ENCODE measurements at regions not wholly inside any gene's neighbourhood (a gene's known extent, or its start where the extent isn't known, plus 50 kb on each side); places are given as distances from the start of the nearest gene placed in this dataset.
"Not testable (repeated sequence)": the region's sequence is repeated elsewhere in the genome, so short reads cannot be mapped to it uniquely, and the experiment has no call there.

DNA sequence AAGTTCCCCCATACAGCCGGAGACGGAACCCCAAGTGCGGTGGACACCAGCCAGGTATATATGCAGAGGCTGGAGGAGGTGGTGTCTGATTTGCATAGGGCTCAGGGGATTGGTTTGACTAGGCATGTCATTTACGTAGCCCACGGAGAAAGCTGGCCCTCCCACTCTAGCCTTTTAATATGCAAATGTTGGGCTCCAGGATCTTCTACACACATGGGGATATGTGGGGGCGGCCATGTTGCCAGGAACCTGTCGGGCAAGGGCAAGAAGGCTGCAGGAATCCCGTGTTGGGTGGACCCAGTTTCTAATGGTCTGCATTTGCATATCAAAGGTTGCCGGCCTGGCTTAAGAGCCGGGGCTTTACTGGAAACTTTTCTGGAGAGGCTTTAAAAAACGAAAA lies 57.4 kb downstream of the FTHL17 start:
- in situ Hi-C loops (cut with HindIII; ENCODE audit: low pct_unique_long_range_greater_than_20kb, low sequenced_read_pairs); DNase-seq (ENCODE audit: low read depth, low spot score): not testable (repeated sequence)

DNA sequence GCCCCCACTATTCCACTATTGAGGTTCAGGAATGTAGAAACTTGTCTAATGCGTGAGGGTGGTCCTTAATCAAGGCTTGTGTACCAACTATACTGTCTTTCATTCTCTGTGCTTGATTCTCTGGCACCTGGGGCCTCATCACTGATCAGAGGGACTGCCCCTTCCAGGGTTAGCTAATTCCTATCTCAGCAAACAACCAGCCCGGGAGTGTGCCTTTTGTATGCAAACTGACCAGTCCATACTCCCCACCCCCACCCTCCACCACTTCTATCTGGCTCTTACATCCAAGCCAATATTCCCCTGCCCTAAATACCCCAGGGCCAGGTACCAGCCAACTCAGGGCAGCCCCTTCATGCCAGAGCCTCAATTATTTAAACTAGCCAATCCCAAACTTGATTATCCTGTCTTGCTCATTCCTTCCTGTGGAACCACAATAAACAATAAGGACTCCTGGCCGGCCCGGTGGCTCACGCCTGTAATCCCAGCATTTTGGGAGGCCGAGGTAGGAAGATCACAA lies 59.3 kb downstream of the FTHL17 start:
- in situ Hi-C loops (cut with HindIII; ENCODE audit: low pct_unique_long_range_greater_than_20kb, low sequenced_read_pairs), result no loop called here
- DNase-seq (ENCODE audit: low read depth, low spot score), result no peak

DNA sequence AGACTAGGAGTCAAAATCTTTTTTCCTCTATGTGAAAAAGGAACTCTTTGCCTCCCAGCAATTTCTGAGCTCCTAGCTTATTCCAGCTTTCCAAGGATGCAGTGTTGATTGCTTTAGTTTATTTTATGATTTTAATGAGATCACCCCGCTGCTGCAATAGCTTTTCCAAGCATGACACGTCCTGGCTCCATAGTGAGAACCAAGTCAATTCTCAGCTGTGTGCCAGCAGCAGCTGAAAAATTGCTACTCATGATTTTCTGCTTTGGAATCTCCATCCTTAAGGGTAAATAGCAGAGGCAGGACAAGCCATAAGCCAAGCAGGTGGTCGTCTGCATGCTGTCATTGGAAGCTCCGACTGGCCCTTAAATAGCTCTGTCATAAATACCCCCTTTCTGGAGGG lies 64.5 kb downstream of the FTHL17 start:
- no peak for DNase-seq (ENCODE audit: low read depth, low spot score)
- in situ Hi-C loops (cut with HindIII; ENCODE audit: low pct_unique_long_range_greater_than_20kb, low sequenced_read_pairs), result no loop called here

DNA sequence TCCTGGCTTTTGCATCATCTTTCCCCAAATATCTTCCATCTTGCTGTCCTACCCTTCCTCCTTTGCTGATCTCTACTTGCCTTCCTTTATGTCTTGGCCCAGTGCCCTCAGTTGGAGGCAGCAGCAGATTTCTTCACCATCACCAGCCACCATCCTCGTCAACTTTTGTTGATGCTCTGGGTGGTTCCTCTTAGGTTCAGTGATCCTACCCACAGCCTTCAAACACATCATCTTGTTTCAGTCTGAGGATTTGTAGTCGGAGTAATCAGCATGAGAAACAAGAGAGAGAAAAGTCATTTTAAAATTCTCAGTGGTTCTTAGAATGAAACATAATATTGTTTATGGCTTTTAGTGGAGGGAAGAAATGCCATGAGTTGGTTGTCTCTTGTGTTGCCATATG lies 65.8 kb downstream of the FTHL17 start:
- in situ Hi-C loops (cut with HindIII; ENCODE audit: low pct_unique_long_range_greater_than_20kb, low sequenced_read_pairs), result no loop called here
- DNase-seq (ENCODE audit: low read depth, low spot score), result no peak

DNA sequence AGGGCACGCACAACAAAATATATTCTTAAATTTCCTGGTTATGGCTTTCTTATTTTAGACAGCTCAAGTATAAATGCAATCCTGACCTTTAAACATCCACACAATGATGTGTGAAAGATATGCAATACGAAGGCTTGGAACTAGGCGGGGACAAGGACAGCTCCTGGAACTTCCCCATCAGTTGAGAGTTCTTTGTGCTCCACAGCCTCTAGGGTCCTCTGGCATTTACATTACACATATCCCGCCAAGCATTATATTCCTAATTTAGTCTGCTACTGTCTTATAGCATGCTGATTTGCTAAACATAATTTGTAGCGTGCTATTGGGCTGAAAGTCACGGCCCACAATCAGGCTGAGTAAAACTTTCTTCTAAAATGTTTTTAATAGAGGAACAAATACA lies 74.4 kb downstream of the FTHL17 start:
- in situ Hi-C loops (cut with HindIII; ENCODE audit: low pct_unique_long_range_greater_than_20kb, low sequenced_read_pairs), result no loop called here
- DNase-seq (ENCODE audit: low read depth, low spot score), result peak; percentile 4

DNA sequence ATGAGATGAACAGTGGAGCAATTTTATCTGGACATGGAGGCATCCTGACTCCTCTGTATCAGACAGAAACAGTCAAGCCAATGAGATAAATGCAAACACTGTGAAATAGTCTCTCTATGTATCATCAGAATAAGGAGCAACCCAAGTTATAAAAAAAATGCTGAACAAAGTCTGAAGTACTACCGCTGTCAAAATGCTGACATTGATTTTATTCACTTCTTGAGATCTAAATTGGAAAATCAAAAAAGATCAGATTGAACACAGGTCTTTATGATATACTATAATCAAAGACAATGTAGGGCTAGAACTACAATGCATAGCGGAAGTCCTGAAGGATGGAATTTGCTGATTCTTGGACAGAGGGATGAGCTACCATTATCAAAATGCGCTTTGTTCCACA lies 76.1 kb downstream of the FTHL17 start:
- no peak for DNase-seq (ENCODE audit: low read depth, low spot score)
- in situ Hi-C loops (cut with HindIII; ENCODE audit: low pct_unique_long_range_greater_than_20kb, low sequenced_read_pairs), result no loop called here

DNA sequence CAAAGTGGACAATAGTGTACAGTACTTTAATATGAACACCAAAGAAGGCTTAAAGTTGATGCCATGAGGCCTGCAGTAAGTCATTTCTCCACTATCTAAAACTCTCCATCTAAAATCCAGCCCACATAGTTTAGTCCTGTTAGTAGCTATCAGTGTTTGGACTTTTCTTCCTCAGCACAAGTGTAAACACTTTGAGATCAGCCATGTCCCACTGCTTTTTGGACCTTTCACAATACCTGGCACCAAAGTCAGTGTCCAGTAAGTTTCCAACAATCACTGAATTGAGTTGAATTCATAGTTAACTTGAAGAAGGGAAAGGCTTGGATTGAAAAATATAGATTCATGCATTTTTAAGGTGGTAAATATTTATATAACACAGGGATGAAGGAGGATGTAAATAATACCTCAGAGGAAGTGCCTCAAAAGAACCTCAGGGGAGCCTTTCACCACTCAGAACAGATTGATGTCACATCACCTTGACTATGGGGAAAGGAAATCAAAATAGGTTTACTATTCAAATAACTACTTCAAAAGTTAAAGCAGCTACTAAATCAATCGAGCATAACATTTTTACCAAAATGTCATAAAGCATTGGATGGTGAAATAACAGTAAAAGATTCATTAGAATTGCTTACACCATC lies 76.7 kb downstream of the FTHL17 start:
- in situ Hi-C loops (cut with HindIII; ENCODE audit: low pct_unique_long_range_greater_than_20kb, low sequenced_read_pairs), result no loop called here
- no peak for DNase-seq (ENCODE audit: low read depth, low spot score)

DNA sequence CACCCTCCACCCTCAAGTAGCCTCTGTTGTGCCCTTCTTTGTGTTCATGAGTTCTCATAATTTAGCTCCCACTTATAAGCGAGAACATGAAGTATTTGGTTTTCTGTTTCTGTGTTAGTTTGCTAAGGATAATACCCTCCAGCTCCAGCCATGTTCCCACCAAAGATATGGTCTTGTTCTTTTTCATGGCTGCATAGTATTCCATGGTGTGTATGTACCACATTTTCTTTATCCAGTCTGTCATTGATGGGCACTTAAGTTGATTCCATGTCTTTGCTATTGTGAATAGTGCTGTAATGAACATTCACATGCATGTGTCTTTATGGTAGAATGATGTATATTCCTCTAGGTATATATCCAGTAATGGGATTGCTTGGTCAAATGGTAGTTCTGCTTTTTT lies 77.8 kb downstream of the FTHL17 start:
- DNase-seq (ENCODE audit: low read depth, low spot score); in situ Hi-C loops (cut with HindIII; ENCODE audit: low pct_unique_long_range_greater_than_20kb, low sequenced_read_pairs): not testable (repeated sequence)

DNA sequence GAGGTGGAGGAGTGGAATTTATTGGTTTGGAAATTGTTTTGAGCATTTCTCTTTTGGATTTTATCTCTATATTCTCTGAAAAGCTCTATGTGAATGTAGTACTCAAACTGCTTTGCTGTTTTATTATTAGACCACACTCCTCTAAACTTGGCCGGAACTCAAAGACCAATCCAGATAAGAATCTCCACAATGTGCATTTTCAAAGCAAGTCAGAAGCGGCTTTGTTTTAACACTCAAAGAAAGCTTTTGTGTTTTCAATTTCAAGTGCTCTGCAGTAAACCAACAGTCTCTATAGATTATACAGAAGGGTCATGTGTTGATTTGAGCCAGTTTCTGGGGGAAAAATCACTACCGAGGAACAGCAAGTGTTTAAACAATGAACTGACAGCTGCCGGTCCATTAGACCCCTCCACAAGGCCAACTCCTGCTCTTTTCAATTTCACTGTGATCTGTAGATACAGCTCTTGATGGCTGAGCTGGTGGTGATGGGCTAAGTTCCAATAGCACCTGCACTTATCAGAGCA lies 79.4 kb downstream of the FTHL17 start:
- peak; percentile 93 for DNase-seq (ENCODE audit: low read depth, low spot score)
- in situ Hi-C loops (cut with HindIII; ENCODE audit: low pct_unique_long_range_greater_than_20kb, low sequenced_read_pairs), result no loop called here

DNA sequence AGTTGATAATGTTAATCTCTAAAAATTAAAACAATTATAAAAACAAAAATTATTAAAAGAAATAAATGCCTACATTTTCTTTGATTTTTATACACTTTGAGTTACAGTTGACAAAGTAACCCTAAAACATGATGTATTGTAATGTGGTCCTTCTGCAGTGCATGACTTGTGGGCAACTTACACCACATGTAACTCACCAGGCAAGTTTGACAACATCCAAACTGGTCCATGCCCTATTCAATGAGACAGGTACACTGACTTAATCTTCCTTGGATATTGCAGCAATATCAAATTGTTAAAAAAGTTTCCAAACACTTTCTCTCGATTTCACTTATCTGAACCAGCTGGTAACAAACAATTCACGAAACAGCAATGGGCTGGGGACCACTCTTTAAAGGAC lies 81.5 kb downstream of the FTHL17 start:
- in situ Hi-C loops (cut with HindIII; ENCODE audit: low pct_unique_long_range_greater_than_20kb, low sequenced_read_pairs), result no loop called here
- no peak for DNase-seq (ENCODE audit: low read depth, low spot score)

DNA sequence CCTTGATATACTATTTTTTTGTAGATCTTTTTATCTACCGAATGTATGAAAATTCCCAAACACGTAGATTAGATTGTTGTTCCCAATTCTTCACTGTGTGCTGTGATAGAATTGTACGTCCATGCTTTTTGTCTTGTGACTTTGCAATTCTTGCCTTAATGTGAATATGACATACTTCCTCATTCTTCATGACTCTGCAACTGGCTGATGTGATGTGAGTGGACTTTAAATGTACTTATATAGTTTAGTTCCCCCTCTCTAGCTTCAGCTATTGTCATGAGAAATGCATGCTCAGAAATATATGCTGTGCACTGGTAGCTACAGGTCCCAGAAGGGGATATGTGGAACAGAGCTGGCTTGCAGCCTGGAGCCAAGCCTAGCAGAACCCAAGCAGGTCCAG lies 89.4 kb downstream of the FTHL17 start:
- no peak for DNase-seq (ENCODE audit: low read depth, low spot score)
- in situ Hi-C loops (cut with HindIII; ENCODE audit: low pct_unique_long_range_greater_than_20kb, low sequenced_read_pairs), result no loop called here

DNA sequence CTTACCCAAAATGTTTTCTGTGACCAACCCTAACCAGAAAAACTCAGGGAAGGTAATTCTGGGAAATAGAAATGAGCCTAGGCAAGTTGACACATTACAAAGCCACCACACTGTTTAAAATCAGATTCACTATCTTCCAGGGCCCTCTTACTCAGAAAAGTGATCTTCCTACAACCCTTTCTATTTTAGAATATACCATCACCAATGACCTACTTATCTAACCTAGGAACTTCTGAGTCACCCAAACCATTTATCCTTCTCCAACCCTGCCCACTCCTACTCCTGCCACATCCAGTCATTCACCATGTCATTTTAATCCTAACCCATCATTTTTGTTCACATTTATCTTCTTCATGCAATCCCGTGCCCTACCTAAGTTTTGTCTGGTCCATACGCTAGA lies 89.9 kb downstream of the FTHL17 start:
- DNase-seq (ENCODE audit: low read depth, low spot score), result no peak
- in situ Hi-C loops (cut with HindIII; ENCODE audit: low pct_unique_long_range_greater_than_20kb, low sequenced_read_pairs), result no loop called here

DNA sequence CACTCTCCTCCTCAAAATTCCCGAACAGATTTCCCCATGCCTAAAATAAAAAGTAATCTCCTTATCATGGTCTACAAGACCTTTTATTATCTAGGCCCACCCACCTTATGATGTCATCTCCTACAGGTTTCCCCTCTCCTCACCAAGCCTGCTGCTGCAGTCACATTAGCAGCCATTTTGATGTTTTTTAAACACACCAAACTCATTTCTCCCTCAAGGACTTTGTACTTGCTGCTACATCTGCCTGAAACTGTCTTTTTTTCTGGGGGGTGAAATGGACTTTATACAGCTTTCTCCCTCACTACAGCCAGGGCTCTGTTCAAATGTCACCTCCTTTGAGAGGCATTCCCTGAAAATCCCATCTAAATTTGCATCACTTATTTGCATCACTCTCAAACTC lies 90.2 kb upstream of the TAB3 start:
- no peak for DNase-seq (ENCODE audit: low read depth, low spot score)
- in situ Hi-C loops (cut with HindIII; ENCODE audit: low pct_unique_long_range_greater_than_20kb, low sequenced_read_pairs), result no loop called here

DNA sequence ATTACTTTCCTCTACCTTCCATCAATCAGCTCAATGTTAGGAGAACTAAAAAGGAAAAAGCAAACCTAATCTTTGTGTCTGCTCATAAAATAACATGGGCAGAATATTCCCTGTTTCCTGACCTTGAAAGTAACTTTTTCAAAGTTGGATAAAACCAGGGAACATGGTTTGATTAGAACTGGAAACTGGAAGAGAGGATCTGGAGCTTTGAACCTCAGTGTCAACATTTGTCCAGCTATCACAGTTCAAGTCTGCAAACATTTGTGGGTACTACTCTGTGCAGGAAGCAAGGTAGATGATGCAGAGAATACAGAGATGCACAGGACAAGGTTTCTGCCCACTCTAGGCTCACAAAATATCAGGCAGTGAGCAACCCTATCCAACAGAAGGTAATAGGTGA lies 86.4 kb upstream of the TAB3 start:
- no peak for DNase-seq (ENCODE audit: low read depth, low spot score)
- in situ Hi-C loops (cut with HindIII; ENCODE audit: low pct_unique_long_range_greater_than_20kb, low sequenced_read_pairs), result no loop called here

DNA sequence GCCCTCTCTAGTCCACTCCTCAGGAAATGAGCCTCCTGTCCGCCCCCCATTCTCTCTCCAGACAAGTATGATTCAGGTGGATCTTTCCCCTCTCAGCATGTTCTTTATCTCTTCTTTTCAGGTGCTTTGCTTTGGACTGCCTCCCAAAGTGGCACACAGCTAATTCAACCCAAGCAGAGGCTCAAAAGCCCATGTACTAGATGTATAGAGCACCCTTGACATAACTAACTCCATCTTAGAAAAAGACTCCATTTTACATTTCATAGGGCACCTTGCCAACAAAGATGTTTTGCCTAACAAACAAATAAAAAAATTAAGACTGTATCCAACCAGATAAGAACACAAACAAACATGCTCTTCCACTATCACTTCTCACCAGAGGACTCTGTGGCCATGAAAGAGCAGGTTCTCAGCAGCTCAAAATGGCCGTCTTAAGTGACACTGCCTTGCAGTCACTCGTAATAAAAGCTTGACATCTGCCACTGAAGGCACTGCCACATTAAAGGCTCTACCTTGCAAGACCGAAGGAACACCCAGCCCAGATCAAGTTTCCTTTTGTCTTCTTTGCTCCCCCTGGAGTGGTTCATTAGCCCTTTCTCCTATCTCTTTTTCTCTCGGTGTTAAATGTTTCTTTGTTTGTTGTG lies 84.9 kb upstream of the TAB3 start:
- in situ Hi-C loops (cut with HindIII; ENCODE audit: low pct_unique_long_range_greater_than_20kb, low sequenced_read_pairs), result no loop called here
- DNase-seq (ENCODE audit: low read depth, low spot score), result no peak

DNA sequence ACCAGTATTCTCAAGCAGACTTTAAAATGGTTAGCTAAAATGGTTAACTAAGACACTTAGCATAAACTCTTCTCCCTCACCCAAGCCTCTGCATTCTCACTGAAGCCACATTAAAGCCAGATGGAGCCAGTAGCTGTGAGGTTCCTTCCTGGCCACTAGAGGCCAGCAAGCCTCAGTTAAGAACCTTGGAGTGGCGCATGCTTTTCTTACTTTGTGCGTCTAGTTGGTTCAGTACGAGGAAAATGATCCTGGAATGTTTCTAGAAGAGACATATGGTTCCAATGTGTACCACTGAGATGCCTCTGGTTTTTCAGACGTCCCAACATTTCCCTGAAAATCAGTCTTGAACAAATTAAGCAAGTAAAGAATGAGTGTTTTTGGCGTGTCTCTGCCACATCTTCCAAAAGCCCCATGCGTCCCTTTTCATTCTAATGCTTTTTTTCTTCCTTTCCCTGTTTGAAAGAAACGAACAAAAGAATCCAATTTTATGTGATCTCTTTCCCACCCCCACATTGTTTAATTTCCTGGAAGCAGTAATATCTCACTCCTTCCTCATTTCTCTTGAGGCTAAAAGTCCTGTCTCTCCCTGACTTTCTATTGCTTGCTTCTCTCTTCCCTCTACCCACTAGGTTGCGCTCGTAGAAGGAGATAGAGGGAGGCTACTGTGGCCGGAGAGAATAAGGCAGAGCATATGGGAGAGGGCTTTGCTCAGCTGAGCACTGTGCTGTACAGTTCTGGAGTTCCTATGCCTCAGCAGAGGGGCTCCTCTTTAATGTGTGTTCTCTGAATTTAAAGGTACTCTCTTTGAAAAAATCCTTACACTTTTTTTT lies 82.9 kb upstream of the TAB3 start:
- peak; percentile 75 for DNase-seq (ENCODE audit: low read depth, low spot score)
- in situ Hi-C loops (cut with HindIII; ENCODE audit: low pct_unique_long_range_greater_than_20kb, low sequenced_read_pairs), result no loop called here

DNA sequence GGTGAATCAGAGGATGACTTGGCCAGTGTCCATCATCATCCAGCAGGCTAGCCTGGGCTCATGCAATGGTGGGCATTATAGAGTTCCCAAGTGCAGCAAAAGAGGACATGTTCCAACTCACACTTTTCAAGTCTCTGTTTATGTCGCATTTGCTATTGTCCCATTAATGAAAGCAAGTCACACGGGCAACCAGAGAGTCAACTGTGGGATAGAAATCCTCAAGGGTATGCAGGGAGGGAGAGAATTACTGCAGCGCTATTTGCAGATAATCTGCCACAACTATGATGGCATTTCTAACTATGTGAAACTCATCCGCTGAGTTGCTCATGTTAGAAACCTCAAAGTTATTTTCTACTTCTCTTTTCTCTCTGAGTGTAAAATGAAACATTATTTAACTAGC lies 78.5 kb upstream of the TAB3 start:
- no peak for DNase-seq (ENCODE audit: low read depth, low spot score)
- in situ Hi-C loops (cut with HindIII; ENCODE audit: low pct_unique_long_range_greater_than_20kb, low sequenced_read_pairs), result no loop called here

DNA sequence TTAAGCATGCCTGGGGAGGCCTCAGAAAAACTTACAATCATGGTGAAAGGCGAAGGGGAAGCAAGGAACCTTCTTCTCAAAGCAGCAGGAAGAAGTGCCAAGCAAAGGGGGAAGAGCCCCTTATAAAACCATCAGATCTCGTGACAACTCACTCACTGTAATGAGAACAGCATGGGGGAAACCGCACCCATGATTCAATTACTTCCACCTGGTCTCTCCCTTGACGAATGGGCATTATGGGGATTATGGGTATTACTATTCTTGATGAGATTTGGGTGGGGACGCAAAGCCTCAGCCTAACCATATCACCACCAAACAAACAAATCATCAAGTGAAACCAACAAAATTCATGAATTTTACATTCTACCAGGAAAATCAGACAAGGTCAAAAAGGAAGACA lies 76.7 kb upstream of the TAB3 start:
- no peak for DNase-seq (ENCODE audit: low read depth, low spot score)
- in situ Hi-C loops (cut with HindIII; ENCODE audit: low pct_unique_long_range_greater_than_20kb, low sequenced_read_pairs), result no loop called here

All from SK-MEL-5 (cell line).